BE2C (cell line): ENCODE measurements at regions not wholly inside any gene's neighbourhood (a gene's known extent, or its start where the extent isn't known, plus 50 kb on each side); places are given as distances from the start of the nearest gene placed in this dataset.

Experiments
- DNase-seq: peaks from one replicate; pipeline ENCODE4 v3.0.0-alpha.2; 2020
- H3K27me3 ChIP-seq: fragments of 250-450 bp; sonication (Bioruptor Pico); 2 replicates; pipeline ENCODE4 v1.5.1; 2020; ENCODE audit warnings: mild to moderate bottlenecking
- H3K36me3 ChIP-seq: fragments of 250-450 bp; sonication (Bioruptor Pico); 2 replicates; pipeline ENCODE4 v1.5.1; 2020; ENCODE audit warnings: mild to moderate bottlenecking
- H3K4me1 ChIP-seq: fragments of 250-450 bp; sonication (Bioruptor Pico); 2 replicates; pipeline ENCODE4 v1.5.1; 2020
- H3K4me3 ChIP-seq: 2 replicates; pipeline ENCODE4 v1.5.1; 2011; ENCODE audit warnings: low read depth, low read length
- H3K9me3 ChIP-seq: fragments of 250-450 bp; sonication (Bioruptor Pico); 2 replicates; pipeline ENCODE4 v1.5.1; 2020
- TF ChIP-seq, protein P1 (sequence below): IDR thresholded peaks from 2 replicates; pipeline ENCODE4 v1.5.1; 2012; ENCODE audit warnings: mild to moderate bottlenecking, low read depth, low read length

DNA sequence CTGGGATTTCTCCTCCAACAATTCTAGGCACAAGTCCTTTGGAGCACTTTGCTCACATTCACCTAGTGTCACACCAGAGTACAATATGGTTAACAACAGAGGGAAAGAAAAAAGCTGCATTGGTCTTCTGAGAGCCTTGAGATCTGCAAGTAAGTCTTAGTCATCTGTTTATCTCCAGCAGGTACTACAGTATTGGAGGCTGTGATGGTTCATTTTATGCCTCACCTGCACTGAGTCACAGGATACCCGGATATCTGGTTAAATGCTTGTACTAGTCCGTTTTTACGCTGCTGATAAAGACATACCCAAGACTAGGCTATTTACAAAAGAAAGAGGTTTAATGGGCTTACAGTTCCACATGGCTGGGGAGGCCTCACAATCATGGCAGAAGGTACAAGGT, 525.0 kb downstream of the NR2F1-AS1 start:
- DNase-seq, result no peak
- H3K9me3 ChIP-seq, result no peaks in the 10 kb centered on the region
- H3K4me3 ChIP-seq, result no peak overlapping the region
- no peaks in the 10 kb centered on the region for H3K27me3 ChIP-seq
- no peaks in the 10 kb centered on the region for H3K36me3 ChIP-seq
- TF ChIP-seq, protein P1, sequence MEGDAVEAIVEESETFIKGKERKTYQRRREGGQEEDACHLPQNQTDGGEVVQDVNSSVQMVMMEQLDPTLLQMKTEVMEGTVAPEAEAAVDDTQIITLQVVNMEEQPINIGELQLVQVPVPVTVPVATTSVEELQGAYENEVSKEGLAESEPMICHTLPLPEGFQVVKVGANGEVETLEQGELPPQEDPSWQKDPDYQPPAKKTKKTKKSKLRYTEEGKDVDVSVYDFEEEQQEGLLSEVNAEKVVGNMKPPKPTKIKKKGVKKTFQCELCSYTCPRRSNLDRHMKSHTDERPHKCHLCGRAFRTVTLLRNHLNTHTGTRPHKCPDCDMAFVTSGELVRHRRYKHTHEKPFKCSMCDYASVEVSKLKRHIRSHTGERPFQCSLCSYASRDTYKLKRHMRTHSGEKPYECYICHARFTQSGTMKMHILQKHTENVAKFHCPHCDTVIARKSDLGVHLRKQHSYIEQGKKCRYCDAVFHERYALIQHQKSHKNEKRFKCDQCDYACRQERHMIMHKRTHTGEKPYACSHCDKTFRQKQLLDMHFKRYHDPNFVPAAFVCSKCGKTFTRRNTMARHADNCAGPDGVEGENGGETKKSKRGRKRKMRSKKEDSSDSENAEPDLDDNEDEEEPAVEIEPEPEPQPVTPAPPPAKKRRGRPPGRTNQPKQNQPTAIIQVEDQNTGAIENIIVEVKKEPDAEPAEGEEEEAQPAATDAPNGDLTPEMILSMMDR, result no peak
- no peaks in the 10 kb centered on the region for H3K4me1 ChIP-seq

- H3K4me3 ChIP-seq, result no peak overlapping the region
- H3K4me1 ChIP-seq, result no peaks in the 10 kb centered on the region
- H3K36me3 ChIP-seq, result no peaks in the 10 kb centered on the region
- no peak for DNase-seq
- TF ChIP-seq, protein P1, result no peak
- no peaks in the 10 kb centered on the region for H3K9me3 ChIP-seq
- no peaks in the 10 kb centered on the region for H3K27me3 ChIP-seq
Observed at GRCh38 chr5:93055561-93055960, 525.5 kb downstream of the NR2F1-AS1 start.

- TF ChIP-seq, protein P1, result no peak
- Histone ChIP-seq H3K4me1 (no peaks in the 10 kb centered on the region), H3K4me3 (no peak overlapping the region), H3K27me3 (no peaks in the 10 kb centered on the region), H3K9me3 (no peaks in the 10 kb centered on the region), H3K36me3 (no peaks in the 10 kb centered on the region)
- DNase-seq, result no peak
Observed at GRCh38 chr5:93054424-93055163, 526.4 kb downstream of the NR2F1-AS1 start.

- Histone ChIP-seq H3K9me3 (no peaks in the 10 kb centered on the region), H3K36me3 (no peaks in the 10 kb centered on the region), H3K4me1 (no peaks in the 10 kb centered on the region), H3K4me3 (no peak overlapping the region), H3K27me3 (no peaks in the 10 kb centered on the region)
- TF ChIP-seq, protein P1, result no peak
- no peak for DNase-seq
Observed at GRCh38 chr5:93053825-93054224, 527.2 kb downstream of the NR2F1-AS1 start.

DNA sequence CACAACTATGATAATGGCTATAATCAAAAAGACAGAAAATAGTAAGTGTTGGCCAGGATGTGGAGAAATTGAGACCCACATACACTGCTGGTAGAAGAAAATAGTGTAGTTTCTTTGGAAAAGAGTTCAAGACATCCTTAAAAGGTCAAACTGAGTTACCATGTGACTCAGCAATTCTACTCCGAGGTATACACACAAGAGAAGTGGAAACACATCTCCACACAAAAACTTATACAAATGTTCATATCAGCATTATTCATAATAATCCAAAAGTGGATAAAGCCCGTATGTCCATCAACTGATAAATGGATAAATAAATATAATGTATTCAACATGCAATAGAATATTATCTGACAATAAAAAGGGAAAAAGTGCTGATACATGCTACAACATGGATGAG, 532.2 kb downstream of the NR2F1-AS1 start:
- TF ChIP-seq, protein P1, result no peak
- H3K36me3 ChIP-seq, result no peaks in the 10 kb centered on the region
- no peaks in the 10 kb centered on the region for H3K9me3 ChIP-seq
- DNase-seq, result no peak
- no peaks in the 10 kb centered on the region for H3K27me3 ChIP-seq
- H3K4me3 ChIP-seq, result no peak overlapping the region
- H3K4me1 ChIP-seq, result peaks cover 7% of the 10 kb centered on the region

DNA sequence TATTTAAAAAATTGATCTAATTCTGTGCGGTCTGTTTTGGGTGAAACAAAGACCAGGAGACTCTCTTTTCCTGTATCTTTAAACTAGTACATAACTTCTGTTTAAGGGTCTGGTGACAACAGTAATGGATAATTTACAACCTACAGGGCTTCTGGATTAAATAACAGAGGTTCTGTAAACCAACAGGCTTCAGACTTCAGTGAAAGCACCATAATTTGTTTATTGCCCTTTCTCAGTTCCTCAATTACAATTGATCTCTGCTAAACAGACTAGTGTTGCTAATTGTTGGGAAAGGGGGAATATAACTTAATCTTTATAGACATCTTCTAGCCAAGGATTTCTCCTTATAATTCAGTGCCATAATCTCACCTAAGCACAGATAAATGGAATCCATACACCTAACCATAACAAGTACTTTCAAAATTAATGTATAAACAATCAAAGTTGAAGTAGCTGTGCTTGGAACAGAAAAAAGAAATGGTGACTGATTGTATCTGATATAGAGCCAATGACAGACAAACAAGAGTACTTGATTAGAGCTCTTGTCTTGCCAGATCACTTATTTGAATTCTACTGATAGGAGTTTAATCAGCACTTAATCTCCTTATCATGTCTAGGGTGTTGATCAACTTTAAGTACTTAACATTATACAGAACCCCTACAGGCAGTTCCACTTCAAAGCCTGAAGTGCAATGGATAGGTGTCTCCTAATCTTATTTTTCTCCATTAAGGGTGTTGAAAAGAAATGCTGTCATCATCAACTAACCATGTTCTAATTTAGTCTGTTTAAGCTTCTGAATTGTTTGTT, 536.0 kb downstream of the NR2F1-AS1 start:
- TF ChIP-seq, protein P1, result no peak
- Histone ChIP-seq H3K4me1 (peaks cover 7% of the 10 kb centered on the region), H3K9me3 (no peaks in the 10 kb centered on the region), H3K36me3 (no peaks in the 10 kb centered on the region), H3K4me3 (no peak overlapping the region), H3K27me3 (no peaks in the 10 kb centered on the region)
- DNase-seq, result no peak
